WERI-Rb-1 (cell line): ENCODE measurements at regions not wholly inside any gene's neighbourhood (a gene's known extent, or its start where the extent isn't known, plus 50 kb on each side); places are given as distances from the start of the nearest gene placed in this dataset.

Source experiments
- DNase-seq: peaks from one replicate; pipeline ENCODE4 v3.0.0-alpha.2; 2020
- H3K27ac ChIP-seq: fragments of 250-450 bp; sonication (Bioruptor Pico); 2 replicates; pipeline ENCODE4 v1.5.1; 2020; ENCODE audit warnings: mild to moderate bottlenecking, moderate library complexity
- H3K27me3 ChIP-seq: fragments of 250-450 bp; sonication (Bioruptor Pico); 2 replicates; pipeline ENCODE4 v1.5.1; 2021; ENCODE audit warnings: mild to moderate bottlenecking, low read depth, moderate library complexity; ENCODE audit not compliant: insufficient read depth, severe bottlenecking
- H3K36me3 ChIP-seq: fragments of 250-450 bp; sonication (Bioruptor Pico); 2 replicates; pipeline ENCODE4 v1.5.1; 2020; ENCODE audit warnings: mild to moderate bottlenecking, moderate library complexity
- H3K4me3 ChIP-seq: 2 replicates; pipeline ENCODE4 v1.5.1; 2011; ENCODE audit warnings: low read depth, mild to moderate bottlenecking, control low read depth, low read length
- H3K9me3 ChIP-seq: fragments of 250-450 bp; sonication (Bioruptor Pico); 2 replicates; pipeline ENCODE4 v1.5.1; 2021; ENCODE audit warnings: mild to moderate bottlenecking, moderate library complexity; ENCODE audit not compliant: severe bottlenecking
- TF ChIP-seq, protein P1 (sequence below): IDR thresholded peaks from 2 replicates; pipeline ENCODE4 v1.5.1; 2011; ENCODE audit warnings: low read depth, mild to moderate bottlenecking, control low read depth, inconsistent platforms, low read length

DNA sequence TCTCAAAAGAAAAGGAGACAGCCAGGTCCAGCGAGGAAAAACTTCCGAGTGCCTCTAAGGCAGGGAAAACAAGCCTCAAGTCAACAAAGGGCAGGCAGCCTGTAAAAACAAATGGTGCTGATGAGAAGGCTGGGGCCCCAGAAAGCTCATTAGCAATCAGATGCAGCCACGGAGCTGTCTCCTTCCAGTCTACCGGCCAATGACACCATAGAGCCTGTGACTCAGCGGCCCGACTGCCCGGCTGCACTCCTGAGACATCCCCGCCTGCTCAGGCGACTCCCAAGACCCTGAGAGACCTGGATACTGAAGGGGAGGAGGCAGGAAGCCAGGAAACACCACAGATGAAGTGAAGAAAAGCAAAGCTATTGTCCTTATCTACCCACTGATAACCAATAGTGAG is 120.1 kb upstream of the HDDC2 start:
- Histone ChIP-seq H3K27me3 (no peaks in the 10 kb centered on the region), H3K4me3 (no peak overlapping the region), H3K27ac (no peak overlapping the region)

DNA sequence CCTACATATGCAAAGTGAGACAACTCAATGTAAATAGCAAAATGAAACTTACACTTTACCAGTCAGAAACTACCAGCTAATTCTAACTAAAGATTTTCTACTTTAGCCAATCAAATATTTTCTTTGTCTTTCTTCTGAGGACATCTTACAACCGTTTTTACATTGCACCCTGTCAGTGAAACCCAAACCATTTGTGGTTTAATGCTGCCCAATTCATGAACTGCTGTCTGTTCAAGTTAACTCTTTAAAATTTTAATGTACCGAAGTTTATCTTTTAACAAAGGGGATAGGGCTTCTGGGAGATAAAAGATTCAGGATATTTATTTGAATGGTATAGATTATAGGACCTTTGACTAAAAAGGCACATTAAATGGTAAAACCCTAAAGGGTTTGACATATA is 121.3 kb upstream of the HDDC2 start:
- Histone ChIP-seq H3K9me3 (no peaks in the 10 kb centered on the region), H3K36me3 (no peaks in the 10 kb centered on the region), H3K27ac (no peak overlapping the region), H3K27me3 (no peaks in the 10 kb centered on the region), H3K4me3 (no peak overlapping the region)
- DNase-seq, result no peak
- TF ChIP-seq, protein P1, sequence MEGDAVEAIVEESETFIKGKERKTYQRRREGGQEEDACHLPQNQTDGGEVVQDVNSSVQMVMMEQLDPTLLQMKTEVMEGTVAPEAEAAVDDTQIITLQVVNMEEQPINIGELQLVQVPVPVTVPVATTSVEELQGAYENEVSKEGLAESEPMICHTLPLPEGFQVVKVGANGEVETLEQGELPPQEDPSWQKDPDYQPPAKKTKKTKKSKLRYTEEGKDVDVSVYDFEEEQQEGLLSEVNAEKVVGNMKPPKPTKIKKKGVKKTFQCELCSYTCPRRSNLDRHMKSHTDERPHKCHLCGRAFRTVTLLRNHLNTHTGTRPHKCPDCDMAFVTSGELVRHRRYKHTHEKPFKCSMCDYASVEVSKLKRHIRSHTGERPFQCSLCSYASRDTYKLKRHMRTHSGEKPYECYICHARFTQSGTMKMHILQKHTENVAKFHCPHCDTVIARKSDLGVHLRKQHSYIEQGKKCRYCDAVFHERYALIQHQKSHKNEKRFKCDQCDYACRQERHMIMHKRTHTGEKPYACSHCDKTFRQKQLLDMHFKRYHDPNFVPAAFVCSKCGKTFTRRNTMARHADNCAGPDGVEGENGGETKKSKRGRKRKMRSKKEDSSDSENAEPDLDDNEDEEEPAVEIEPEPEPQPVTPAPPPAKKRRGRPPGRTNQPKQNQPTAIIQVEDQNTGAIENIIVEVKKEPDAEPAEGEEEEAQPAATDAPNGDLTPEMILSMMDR, result no peak

More for the DNA sequence above, 120.1 kb upstream of the HDDC2 start:
- TF ChIP-seq, protein P1, result no peak
- no peak for DNase-seq
- Histone ChIP-seq H3K9me3 (no peaks in the 10 kb centered on the region), H3K36me3 (no peaks in the 10 kb centered on the region)

DNA sequence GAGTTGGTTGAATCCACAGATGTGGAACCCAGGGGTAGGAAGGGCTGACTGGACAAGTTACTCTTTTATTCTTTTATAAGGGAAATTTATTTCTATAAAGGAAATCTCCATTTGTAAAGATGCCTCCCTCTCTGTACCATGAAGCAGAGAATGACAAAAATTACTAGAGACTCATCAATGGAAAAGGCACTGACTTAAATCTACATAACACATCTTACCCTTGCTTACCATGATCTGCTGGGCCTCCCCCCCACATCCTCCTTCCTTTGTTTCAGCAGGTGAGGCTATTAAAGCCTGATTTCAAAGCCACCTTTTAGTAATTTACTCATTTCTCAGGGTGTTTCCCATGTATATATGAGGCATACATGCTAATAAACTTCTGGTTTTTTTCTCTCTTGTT is 130.2 kb upstream of the HDDC2 start:
- no peak for DNase-seq
- Histone ChIP-seq H3K27me3 (no peaks in the 10 kb centered on the region), H3K36me3 (no peaks in the 10 kb centered on the region), H3K27ac (no peak overlapping the region), H3K4me3 (no peak overlapping the region), H3K9me3 (no peaks in the 10 kb centered on the region)
- TF ChIP-seq, protein P1, result no peak

DNA sequence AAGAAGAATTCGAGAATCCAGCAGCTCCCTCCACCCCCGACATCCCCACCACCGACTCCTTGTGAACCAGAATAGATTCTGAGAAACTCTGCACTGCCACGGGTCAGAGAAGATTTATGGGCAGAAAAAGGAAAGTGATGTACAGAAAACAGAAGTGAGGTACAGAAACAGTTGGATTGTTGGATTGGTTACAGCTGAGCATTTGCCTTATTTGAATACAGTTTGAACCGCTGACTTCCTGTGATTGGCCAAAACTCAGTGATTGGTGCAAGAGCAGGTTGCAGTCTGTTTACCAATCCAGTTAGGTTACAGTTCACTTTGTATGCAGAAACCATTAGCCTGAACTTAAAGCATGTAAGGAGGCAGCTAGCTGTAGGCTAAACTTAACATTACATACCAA is 131.2 kb upstream of the HDDC2 start:
- Histone ChIP-seq H3K27me3 (no peaks in the 10 kb centered on the region), H3K4me3 (no peak overlapping the region), H3K27ac (no peak overlapping the region), H3K36me3 (no peaks in the 10 kb centered on the region), H3K9me3 (no peaks in the 10 kb centered on the region)
- DNase-seq, result no peak
- TF ChIP-seq, protein P1, result no peak

DNA sequence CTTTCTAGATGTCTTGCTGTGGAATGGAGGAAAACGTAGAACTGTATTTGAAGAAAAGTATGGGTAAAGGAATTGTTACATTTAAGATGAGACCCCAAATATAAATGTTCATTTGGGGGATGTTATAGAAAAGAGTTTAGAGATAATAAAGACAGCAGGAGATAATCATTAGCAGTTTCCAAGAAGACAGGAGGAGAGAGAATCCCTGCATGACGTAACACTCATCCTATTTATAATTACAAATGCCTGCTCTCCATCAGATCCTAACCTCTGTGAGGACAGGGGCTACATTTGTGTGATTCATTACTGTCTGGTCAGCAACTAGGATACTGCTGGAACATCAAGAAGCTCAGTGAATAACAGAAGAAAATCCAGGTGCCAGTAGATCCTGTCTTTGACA is 133.0 kb upstream of the HDDC2 start:
- no peak overlapping the region for H3K27ac ChIP-seq
- TF ChIP-seq, protein P1, result no peak
- H3K36me3 ChIP-seq, result no peaks in the 10 kb centered on the region
- H3K9me3 ChIP-seq, result no peaks in the 10 kb centered on the region
- no peaks in the 10 kb centered on the region for H3K27me3 ChIP-seq
- H3K4me3 ChIP-seq, result no peak overlapping the region
- DNase-seq, result no peak

DNA sequence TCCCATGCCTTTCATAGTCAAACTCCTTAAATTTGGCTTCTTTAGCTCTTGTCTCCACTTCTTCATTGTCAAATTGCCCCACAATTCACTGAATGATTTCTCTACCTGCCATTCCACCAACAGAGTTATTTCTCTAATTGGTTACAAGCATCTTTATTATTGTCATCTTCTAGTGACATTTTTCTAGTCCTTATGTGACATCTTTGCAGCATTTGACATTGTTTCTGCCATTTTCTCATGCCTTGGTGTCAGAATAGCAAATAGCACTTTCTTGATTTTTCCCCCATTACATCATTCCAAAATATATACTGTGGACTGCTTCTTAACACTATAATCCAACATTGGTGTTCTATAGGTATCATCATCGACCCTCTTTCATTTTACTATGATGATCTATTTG is 137.7 kb upstream of the HDDC2 start:
- Histone ChIP-seq H3K9me3 (no peaks in the 10 kb centered on the region), H3K36me3 (no peaks in the 10 kb centered on the region), H3K4me3 (no peak overlapping the region), H3K27me3 (no peaks in the 10 kb centered on the region), H3K27ac (no peak overlapping the region)
- DNase-seq, result no peak
- TF ChIP-seq, protein P1, result no peak
